BJ (cell line): ENCODE measurements at regions not wholly inside any gene's neighbourhood (a gene's known extent, or its start where the extent isn't known, plus 50 kb on each side); places are given as distances from the start of the nearest gene placed in this dataset.

Experiments
- CTCF ChIA-PET: fragments of 350-600 bp; formaldehyde crosslinking; extraction: SDS; loops from one replicate; lab custom pipeline; 2021; ENCODE audit warnings: antibody characterized with exemption, inconsistent platforms; lab: Yijun Ruan, JAX
- POLR2A ChIA-PET: fragments of 300-600 bp; sonication (Branson Sonifier 250); formaldehyde crosslinking; extraction: SDS; loops from one replicate; lab custom pipeline; 2021; ENCODE audit warnings: antibody characterized with exemption; lab: Charles Lee
- DNase-seq: peaks from one replicate; pipeline ENCODE4 v3.0.0-alpha.2; 2011; ENCODE audit warnings: low read depth
- H3K27me3 ChIP-seq: 2 replicates; pipeline ENCODE4 v1.6.0; 2011; ENCODE audit warnings: low read length; ENCODE audit not compliant: control insufficient read depth, insufficient read depth
- H3K36me3 ChIP-seq: 2 replicates; pipeline ENCODE4 v1.5.1; 2011; ENCODE audit warnings: low read length; ENCODE audit not compliant: control insufficient read depth, insufficient read depth
- H3K4me3 ChIP-seq: 2 replicates; pipeline ENCODE4 v1.5.1; 2011; ENCODE audit warnings: low read depth, mild to moderate bottlenecking, control low read depth, low read length
- CTCF ChIP-seq: IDR thresholded peaks from 2 replicates; pipeline ENCODE4 v1.5.1; 2011; ENCODE audit warnings: low read depth, mild to moderate bottlenecking, control low read depth, inconsistent platforms, low read length, moderate library complexity; ENCODE audit not compliant: insufficient read depth

- Histone ChIP-seq H3K36me3 (no peaks in the 10 kb centered on the region), H3K4me3 (no peak overlapping the region), H3K27me3 (no peaks in the 10 kb centered on the region)
- POLR2A ChIA-PET: no interaction called here
- CTCF ChIA-PET: no interaction called here
- no peak for DNase-seq
- no peak for TF ChIP-seq CTCF
Observed at GRCh38 chr2:180101846-180102245, 94.7 kb upstream of the CWC22 start.

DNA sequence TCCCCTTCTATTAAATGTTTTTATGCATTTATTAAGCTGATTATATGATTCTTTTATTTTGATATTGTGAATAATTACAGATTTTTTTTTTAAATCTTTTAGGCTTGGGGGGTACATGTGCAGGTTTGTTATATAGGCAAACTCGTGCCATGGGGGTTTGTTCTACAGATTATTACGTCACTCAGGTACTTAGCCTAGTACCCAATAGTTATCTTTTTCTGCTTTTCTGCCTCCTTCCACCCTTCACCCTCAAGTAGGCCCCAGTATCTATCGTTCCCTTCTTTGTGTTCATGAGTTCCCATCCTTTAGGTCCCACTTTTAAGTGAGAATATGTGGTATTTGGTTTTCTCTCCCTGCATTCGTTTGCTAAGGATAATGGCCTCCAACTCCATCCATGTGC lies 92.2 kb upstream of the CWC22 start:
- no peak for TF ChIP-seq CTCF
- no peaks in the 10 kb centered on the region for H3K36me3 ChIP-seq
- no peak for DNase-seq
- CTCF ChIA-PET: no interaction called here
- no peak overlapping the region for H3K4me3 ChIP-seq
- no peaks in the 10 kb centered on the region for H3K27me3 ChIP-seq
- POLR2A ChIA-PET: no interaction called here

- ChIA-PET CTCF (interaction anchor here (0.6 kb wide), 1 partner anchor 18 kb away, joined by 4 read pairs; no protein-coding TSS in a partner anchor), POLR2A (no interaction called here)
- Histone ChIP-seq H3K27me3 (no peaks in the 10 kb centered on the region; the same call in 1 of the 2 replicates), H3K4me3 (no peak overlapping the region), H3K36me3 (no peaks in the 10 kb centered on the region)
- no peak for DNase-seq
- TF ChIP-seq CTCF: no peak
Observed at GRCh38 chr2:180085144-180085543, 78.0 kb upstream of the CWC22 start.

DNA sequence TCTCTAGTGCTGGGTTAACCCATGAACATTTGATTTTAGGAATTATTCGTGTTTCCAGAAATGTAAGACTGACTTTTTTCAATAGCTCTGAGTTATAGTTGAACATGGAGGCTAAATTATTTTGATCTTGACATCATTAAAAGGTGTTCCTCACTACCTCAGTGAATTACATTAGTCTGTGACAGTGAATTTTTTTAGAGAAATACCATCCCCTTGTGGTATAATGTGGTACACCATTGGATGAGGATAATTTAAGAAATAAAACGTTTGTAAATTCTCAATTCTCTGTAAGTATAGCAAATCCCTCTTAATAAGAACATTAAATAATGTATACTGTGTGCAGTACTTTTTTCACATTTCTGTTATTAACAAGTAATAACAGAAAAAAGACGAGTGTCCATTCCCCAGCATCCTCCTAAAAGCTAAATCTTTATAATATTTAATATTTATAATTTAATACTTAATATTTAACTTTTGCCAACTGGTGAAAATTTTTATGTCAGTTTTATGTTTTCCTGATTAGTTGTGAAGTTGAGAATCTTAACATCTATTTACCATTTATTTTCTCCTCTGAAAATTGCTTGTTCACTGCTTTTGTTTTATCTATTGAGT lies 70.3 kb upstream of the CWC22 start:
- no peaks in the 10 kb centered on the region for H3K27me3 ChIP-seq
- H3K36me3 ChIP-seq: no peaks in the 10 kb centered on the region
- H3K4me3 ChIP-seq: no peak overlapping the region
- DNase-seq: peak; percentile 4
- TF ChIP-seq CTCF: peak; percentile 81
- POLR2A ChIA-PET: no interaction called here
- CTCF ChIA-PET: interaction anchor here (0.6 to 2.0 kb wide), 20 partner anchors 11 to 299 kb away, joined by 3 to 9 read pairs (median 4); partner anchors contain the start of gene CWC22

- CTCF ChIA-PET: interaction anchor here (0.9 to 1.9 kb wide), 4 partner anchors 9 to 226 kb away, joined by 3 to 5 read pairs (median 4); no protein-coding TSS in a partner anchor
- no peak for DNase-seq
- POLR2A ChIA-PET: no interaction called here
- no peaks in the 10 kb centered on the region for H3K36me3 ChIP-seq
- TF ChIP-seq CTCF: no peak
- no peaks in the 10 kb centered on the region for H3K27me3 ChIP-seq
- H3K4me3 ChIP-seq: no peak overlapping the region
Observed at GRCh38 chr2:180075870-180076269, 68.8 kb upstream of the CWC22 start.
